GM21723 (cell line): ENCODE measurements at regions not wholly inside any gene's neighbourhood (a gene's known extent, or its start where the extent isn't known, plus 50 kb on each side); places are given as distances from the start of the nearest gene placed in this dataset.

Experiments used
- ATAC-seq: cut with Tn5 transposase; IDR thresholded peaks from one replicate; pipeline ENCODE4 v1.9.1; 2021; ENCODE audit warnings: mild to moderate bottlenecking, moderate library complexity; ENCODE audit not compliant: unreplicated experiment

DNA sequence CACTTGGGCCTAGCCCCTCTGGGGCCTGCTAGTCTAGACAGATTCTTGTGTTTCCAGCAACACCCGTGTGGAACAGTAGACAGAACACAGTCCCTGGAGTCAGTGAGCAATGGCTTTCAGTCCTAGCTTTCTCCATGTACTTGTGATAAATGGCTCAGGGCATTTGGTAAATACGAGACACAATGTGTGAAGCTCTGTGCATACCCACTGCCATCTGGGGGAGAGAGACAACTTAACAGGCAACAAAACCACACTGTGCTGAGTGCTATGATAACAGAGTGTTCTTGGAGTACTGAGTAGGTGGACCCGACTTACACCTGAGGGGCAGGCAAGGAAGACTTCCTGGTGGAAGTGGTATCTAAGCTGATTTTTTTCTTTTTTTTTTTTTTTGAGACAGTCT lies 86.3 kb upstream of the TBX3 start:
- no peak for ATAC-seq

GRCh38 chr12:114769634-114770033 lies 85.7 kb upstream of the TBX3 start:
- ATAC-seq: no peak

DNA sequence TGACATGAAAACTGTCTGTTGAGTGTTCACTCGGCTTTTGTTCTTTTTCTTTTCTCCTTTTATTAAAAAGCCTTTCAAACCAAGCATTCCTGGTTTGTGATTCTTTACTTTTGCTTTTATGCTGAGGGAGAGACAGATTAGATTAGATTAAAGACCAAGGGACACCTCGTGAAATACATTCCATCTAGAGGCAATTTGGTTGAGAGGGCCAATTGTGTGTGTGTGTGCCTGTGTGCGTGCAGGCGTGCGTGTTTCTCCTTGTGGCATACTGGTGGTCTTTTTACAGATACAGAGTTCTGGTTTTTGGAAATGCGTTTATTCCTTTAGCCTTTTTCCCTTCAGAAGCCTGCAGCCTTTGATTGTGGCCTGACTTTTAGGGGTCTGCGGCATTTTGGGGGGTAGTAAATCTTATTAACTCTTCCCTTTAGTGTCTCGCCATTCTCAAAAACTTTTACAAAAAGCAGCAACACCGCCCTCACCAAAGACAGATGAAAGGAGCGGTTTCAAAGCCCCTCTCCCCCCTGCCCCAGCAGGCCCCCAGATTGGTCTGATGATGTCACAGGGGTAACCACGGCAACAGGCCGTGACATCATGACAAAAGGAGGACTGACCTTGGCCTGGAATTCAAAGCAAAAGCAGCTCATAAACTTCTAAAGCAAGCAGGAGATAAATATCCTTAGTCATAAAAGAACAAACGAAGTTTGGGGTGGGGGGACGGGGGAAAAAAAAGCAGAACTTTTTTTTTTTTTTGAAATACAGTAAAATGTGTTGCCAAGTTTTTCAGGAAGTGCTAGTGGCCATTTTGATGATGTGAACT lies 84.1 kb upstream of the TBX3 start:
- ATAC-seq: no peak

DNA sequence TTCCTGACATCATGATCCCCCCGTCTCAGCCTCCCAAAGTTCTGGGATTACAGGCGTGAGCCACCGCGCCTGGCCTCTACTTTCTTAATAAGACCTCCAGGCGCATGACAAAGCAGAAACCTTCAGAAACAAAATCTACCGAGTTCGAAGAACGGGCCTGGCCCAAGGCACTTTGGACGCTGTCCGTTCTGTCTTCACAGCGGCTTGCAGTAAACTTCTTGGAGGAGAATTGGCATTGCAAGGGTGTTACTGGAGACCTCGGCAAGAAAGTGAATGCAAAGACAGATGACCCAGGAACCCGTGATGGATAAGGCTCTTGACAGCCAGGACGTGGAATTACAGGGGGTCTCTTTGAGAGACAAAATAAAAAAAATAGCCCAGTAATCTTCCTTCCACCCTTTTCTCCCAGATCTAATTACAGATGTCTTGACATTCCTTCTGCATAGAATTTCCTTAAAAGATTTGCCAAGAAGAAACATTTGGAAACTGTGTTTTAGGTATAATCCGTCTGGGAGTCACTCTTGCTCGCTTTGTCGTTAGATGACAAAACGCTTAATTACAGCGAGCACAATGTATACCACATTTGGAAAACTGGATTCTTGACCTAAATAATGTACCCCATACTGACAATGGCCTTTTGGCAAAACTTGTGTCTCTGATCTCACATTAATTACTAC lies 83.2 kb upstream of the TBX3 start:
- no peak for ATAC-seq

GRCh38 chr12:114765960-114766691 lies 82.2 kb upstream of the TBX3 start:
- no peak for ATAC-seq

DNA sequence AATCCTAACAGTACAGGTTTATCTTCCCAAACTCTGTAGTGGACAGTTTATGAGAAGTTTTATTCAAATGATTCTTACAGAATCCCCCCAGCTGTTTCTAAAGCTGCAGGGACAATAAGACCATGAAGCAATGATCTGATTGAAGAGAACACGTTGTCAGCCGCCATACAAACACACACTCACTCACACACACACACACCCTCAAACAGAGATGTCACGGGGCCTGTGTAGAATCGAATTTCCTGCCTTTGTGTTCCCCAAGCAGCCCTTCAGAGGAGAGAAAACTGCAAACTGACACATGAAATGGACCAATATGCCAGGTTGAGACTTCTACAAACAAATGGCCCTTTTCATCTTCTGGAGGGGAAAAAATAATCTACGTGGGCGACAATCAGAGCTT lies 80.5 kb upstream of the TBX3 start:
- no peak for ATAC-seq

GRCh38 chr12:114762490-114763110 lies 78.6 kb upstream of the TBX3 start:
- no peak for ATAC-seq

- no peak for ATAC-seq
These were observed 76.3 kb upstream of the TBX3 start for GRCh38 chr12:114760151-114760877.

- ATAC-seq: no peak
These were observed 75.7 kb upstream of the TBX3 start for GRCh38 chr12:114759635-114760034.

DNA sequence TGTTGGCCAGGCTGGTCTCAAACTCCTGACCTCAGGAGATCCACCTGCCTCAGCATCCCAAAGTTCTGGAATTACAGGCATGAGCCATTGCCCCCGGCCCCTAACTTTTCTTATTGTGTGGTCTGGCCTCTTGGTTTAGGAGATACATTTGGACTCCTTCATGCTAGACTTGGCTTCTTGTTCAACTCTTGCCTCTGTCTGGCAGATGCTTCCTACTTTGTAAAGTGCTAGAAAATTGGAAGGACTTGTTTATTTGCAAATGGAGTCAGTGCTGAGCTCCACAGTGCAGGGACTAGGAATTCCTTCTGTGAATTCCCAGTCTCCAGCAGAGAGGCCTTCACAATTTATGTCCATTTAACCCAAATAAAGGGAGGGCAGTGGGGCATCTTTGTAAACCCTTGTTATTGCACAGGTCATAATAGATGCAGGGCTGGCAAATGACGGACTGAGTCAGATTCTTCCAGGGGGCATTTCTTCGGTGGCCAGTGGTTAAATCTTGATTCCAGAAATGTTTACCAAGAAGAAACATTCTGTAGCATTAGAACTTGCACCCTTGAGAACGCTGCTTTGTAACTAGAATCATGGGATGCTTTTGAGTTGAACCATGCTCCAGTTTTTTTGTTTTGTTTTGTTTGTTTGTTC lies 73.8 kb upstream of the TBX3 start:
- ATAC-seq: no peak

GRCh38 chr12:114752217-114752616 lies 68.2 kb upstream of the TBX3 start:
- no peak for ATAC-seq

- no peak for ATAC-seq
These were observed 67.7 kb upstream of the TBX3 start for GRCh38 chr12:114751712-114752111.

- ATAC-seq: no peak
These were observed 66.9 kb upstream of the TBX3 start for GRCh38 chr12:114750917-114751316.

- ATAC-seq: no peak
These were observed 65.1 kb upstream of the TBX3 start for GRCh38 chr12:114749065-114749464.

DNA sequence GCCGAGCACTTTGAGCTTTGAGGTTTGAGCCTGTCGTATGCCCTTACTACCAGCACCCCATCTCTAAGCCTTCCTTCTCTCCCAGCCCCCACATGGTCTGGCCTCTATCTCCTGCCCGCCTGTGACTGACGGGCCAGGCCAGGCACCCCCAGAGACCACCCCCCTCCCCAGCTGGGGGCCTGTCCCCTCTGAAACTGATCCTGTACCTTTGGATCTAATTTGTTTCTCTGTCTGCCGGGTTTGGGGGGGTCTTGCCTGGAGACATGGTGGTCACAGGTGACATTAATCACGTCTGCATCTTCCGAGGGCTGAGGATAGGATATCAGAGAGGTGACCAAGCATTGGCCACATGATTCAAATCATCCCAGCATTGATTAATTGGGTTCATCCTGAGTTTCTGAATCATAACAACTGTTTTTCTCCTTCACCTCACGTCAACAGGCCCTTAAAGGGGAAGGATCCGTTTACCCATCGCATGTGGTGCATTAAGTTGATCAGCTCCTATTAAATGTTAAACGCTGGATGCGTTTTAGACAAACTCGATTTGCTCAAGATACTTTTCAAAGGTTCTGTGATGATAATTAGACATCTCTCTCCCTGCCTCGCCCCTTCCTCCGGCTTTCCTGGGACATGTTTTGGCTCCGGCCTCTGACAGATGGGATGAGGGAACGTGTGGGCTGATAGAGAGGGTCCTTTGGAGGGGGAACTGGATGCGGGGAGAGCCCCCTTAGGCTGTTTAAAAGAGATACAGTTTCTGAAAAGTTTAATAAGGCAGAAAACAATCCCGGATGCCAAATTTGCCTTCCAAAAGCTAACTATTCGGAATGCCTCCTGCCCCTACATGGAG lies 63.3 kb upstream of the TBX3 start:
- ATAC-seq: no peak

DNA sequence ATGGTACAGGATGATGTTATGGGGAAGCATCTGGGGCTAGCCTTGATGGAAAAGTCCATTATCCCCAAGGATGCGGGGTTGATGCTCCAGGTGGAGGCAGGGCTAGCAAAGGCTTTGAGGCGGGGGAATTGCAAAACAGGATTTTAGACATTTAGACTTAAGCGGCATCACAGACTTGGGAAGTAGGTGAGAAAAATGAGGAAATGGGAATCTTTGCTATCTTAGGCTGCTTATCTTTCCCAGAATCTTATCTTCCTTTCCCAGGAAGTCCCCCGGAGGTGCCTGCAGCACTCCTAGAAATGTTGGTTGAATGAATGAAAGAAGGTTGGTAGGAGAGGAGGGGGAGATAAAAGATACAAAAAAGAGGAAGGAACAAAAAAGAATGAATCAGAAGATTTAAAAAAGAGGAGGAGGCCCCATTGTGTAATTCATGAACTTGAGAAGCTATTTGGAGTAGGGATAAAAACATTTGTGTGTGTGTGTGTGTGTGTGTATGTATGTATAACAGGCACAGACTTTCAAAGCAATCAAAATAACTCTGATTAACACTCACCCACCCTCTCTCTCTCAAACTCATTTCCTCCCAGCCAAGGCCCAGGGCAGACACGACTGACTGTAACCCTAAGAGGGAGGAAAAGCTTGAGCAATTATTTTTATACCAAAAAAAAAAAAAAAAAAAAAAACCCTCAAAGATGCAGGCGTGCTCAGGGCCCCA lies 62.5 kb upstream of the TBX3 start:
- ATAC-seq: no peak

DNA sequence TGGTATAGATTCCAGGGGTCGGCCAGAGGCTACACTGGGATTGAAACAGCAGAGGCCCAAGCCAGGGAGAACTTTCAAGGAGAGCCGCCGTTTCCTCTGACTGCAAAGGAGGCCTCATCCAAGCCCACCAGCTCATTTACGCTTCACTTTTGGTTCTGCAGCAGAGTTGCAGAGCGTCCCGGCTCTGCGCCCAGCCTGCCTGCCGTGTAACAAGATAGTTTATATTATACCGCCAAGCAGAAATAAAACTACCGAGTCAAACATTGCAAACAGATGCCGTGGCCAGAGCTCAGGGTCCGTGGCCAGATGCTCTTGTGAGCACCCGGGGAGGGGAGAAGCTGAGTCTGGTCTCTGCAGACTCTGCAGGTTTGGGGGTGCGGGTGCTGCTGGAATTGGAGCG lies 60.7 kb upstream of the TBX3 start:
- ATAC-seq: no peak

GRCh38 chr12:114744285-114744684 lies 60.3 kb upstream of the TBX3 start:
- no peak for ATAC-seq

DNA sequence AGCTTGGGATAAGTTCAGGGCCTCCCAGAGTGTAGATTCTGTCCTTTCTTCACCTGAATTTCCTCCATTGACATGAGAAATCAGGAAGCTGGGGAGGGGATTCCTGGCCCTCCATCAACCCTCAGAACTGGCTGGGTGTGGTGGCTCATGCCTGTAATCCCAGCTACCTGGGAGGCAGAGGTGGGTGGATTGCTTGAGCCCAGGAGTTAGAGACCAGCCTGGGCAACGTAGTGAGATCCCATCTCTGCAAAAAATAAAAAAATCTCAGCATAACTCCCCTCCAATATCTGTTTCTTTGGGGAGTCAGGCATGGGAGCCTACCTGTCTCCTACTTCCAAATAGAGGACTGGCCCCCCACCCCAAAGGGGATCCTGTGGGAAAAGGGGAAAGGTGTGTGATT lies 59.8 kb upstream of the TBX3 start:
- no peak for ATAC-seq
